ENCODE measurements at regions not wholly inside any gene's neighbourhood (a gene's known extent, or its start where the extent isn't known, plus 50 kb on each side); places are given as distances from the start of the nearest gene placed in this dataset.

DNA sequence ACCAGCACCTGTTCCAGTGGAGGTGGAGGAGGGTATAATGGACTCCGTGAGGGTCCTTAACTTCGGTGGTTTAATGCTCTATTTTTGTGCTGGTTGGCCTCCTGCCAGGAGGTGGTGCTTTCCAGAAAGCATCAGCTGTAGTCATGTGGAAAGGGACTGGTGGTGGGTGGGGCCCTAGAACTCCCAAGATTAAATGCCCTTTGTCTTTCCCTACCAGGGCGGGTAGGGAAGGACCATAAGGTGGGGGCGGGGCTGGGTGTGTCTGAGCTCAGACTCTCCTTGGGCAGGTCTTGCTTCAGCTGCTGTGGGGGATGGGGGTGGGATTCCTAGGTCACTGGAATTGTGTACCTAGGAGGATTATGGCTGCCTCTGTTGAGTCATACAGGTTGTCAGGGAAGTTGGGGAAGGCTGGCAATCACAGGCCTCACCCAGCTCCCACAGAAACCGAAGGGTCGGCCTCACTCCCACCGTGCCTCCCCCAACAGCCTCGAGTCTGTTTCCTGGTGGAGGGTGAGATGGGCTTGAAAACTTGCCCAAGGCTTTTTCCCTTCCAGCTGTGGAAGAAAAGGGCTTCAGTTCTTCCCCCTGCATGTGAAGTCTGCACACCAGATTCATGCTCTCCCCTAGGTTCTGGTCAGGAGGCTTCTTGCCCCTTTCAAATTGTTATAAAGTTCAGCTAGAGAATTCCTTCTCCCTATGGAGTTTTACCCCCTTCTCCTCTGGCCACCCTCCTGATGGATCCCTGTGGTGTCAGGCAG is 60.3 kb upstream of the CLDN10 start:
- TF ChIP-seq, protein P1, sequence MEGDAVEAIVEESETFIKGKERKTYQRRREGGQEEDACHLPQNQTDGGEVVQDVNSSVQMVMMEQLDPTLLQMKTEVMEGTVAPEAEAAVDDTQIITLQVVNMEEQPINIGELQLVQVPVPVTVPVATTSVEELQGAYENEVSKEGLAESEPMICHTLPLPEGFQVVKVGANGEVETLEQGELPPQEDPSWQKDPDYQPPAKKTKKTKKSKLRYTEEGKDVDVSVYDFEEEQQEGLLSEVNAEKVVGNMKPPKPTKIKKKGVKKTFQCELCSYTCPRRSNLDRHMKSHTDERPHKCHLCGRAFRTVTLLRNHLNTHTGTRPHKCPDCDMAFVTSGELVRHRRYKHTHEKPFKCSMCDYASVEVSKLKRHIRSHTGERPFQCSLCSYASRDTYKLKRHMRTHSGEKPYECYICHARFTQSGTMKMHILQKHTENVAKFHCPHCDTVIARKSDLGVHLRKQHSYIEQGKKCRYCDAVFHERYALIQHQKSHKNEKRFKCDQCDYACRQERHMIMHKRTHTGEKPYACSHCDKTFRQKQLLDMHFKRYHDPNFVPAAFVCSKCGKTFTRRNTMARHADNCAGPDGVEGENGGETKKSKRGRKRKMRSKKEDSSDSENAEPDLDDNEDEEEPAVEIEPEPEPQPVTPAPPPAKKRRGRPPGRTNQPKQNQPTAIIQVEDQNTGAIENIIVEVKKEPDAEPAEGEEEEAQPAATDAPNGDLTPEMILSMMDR (IDR thresholded peaks at IDR 0.05) = no peak
- TF ChIP-seq POLR2AphosphoS5 (IDR thresholded peaks at IDR 0.05) (no peak), EP300 (IDR thresholded peaks at IDR 0.05) (no peak), POLR2A (IDR thresholded peaks at IDR 0.05; ENCODE audit: low read depth) (no peak)
- peaks cover 0 to 14% (median 9%) of the 10 kb centered on the region in 4 donors for H3K9me3 ChIP-seq
- no peak overlapping the region for H3K27ac ChIP-seq (replicated peaks in 1 of 4)
- no peak for DNase-seq (ENCODE audit: extremely low spot score)
- no peaks in the 10 kb centered on the region for H3K4me1 ChIP-seq
- H3K36me3 ChIP-seq = no peaks in the 10 kb centered on the region
- no peaks in the 10 kb centered on the region for H3K27me3 ChIP-seq
- intact Hi-C loops (cut with DNase I) = no loop called here
- WGBS = 79% methylated on average over 6 of the region's 8 CpGs
- no peak overlapping the region for H3K4me3 ChIP-seq

DNA sequence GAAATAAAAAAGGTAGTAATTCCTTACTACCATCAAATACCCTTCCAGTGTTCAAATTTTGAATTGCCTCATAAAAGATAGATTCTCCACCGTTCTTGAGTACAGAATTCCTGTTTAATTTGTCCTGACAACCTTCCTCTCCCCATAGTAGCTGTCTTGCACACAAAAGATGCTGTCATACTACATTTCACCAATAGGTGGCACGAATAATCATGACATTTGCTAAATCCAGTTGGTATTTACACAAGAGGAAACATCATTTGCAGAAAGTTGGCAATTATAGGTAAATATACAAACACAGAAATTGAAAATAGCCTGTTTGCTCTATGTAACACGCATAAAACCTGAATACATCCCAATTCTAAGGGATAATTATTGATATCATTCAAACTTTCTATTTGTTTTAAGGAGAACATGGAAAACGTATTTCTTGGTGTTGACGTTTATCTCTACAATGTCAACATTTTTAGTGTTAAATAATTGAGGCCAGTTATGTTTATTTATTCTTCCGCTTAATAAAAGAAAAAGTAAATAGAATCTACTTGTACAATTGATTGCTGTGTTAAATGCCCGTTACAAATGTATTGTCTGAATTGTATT is 58.3 kb upstream of the CLDN10 start:
- intact Hi-C loops (cut with DNase I) = no loop called here
- H3K4me3 ChIP-seq = no peak overlapping the region
- no peaks in the 10 kb centered on the region for H3K36me3 ChIP-seq
- H3K27ac ChIP-seq (replicated peaks in 1 of 4) = no peak overlapping the region
- WGBS = 60% methylated on average over 7 of the region's 7 CpGs
- H3K9me3 ChIP-seq = peaks cover 0 to 14% (median 9%) of the 10 kb centered on the region in 4 donors
- H3K27me3 ChIP-seq = no peaks in the 10 kb centered on the region
- TF ChIP-seq POLR2AphosphoS5 (IDR thresholded peaks at IDR 0.05) (no peak), POLR2A (IDR thresholded peaks at IDR 0.05; ENCODE audit: low read depth) (no peak), EP300 (IDR thresholded peaks at IDR 0.05) (no peak)
- TF ChIP-seq, protein P1 (IDR thresholded peaks at IDR 0.05) = peak; percentile 9 to 57 (median 30)
- DNase-seq (ENCODE audit: extremely low spot score) = no peak
- H3K4me1 ChIP-seq = no peaks in the 10 kb centered on the region

DNA sequence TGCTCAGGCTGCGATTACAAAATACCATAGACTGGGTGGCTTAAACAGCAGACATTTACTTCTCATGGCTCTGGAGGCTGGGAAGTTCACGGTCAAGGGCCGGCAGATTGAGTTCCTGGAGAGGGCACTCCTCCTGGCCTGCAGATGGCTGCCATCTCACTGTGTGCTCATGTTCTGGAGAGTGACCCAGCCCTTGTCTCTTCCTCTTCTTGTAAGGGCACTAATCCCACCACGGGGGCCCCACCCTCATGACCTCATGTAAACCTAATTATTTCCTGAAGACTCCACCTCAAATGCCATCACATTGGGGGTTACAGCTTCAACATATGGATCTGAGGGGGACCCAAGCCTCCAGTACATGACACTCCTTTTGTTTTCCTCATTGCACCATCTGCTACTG is 56.0 kb upstream of the CLDN10 start:
- Histone ChIP-seq H3K27ac (replicated peaks in 1 of 4) (no peak overlapping the region), H3K4me3 (no peak overlapping the region), H3K9me3 (peaks cover 0 to 18% (median 12%) of the 10 kb centered on the region in 4 donors), H3K4me1 (no peaks in the 10 kb centered on the region), H3K27me3 (no peaks in the 10 kb centered on the region), H3K36me3 (no peaks in the 10 kb centered on the region)
- intact Hi-C loops (cut with DNase I) = no loop called here
- TF ChIP-seq, protein P1 (IDR thresholded peaks at IDR 0.05) = no peak
- TF ChIP-seq EP300 (IDR thresholded peaks at IDR 0.05) (no peak), POLR2AphosphoS5 (IDR thresholded peaks at IDR 0.05) (no peak)
- DNase-seq (ENCODE audit: extremely low spot score) = peak; percentile 79
- 91% methylated on average over 4 of the region's 4 CpGs for WGBS

DNA sequence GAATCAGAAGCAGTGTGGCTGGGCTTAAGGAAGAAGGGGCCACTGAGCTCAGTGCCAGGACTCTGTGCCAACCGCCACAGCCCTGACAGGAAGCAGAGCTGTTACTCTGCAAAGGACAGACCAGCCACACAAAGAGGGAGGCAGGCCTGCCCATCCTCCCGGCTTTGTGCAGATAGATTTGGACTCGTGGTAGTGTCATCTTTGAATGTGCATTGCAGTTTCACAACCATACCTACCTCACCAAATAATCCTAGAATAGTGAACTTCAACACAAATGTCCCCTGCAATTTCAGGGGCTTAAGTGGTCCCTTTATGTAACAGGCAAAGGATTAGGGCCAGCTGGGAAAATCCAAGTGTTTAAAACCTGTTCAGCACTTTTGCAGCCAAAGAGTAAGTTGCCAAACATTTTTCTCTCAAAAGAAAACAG is 55.1 kb upstream of the CLDN10 start:
- Histone ChIP-seq H3K4me1 (no peaks in the 10 kb centered on the region), H3K27me3 (no peaks in the 10 kb centered on the region), H3K9me3 (peaks cover 0 to 21% (median 15%) of the 10 kb centered on the region in 4 donors), H3K27ac (replicated peaks in 1 of 4) (no peak overlapping the region), H3K36me3 (no peaks in the 10 kb centered on the region), H3K4me3 (no peak overlapping the region)
- TF ChIP-seq POLR2A (IDR thresholded peaks at IDR 0.05; ENCODE audit: low read depth) (no peak), POLR2AphosphoS5 (IDR thresholded peaks at IDR 0.05) (no peak), EP300 (IDR thresholded peaks at IDR 0.05) (no peak)
- TF ChIP-seq, protein P1 (IDR thresholded peaks at IDR 0.05) = no peak
- intact Hi-C loops (cut with DNase I) = no loop called here
- no peak for DNase-seq (ENCODE audit: extremely low spot score)
- 33% methylated on average over 3 of the region's 3 CpGs for WGBS

Data from esophagus muscularis mucosa (tissue), 4 donors.